ENCODE measurements at regions not wholly inside any gene's neighbourhood (a gene's known extent, or its start where the extent isn't known, plus 50 kb on each side); places are given as distances from the start of the nearest gene placed in this dataset.

DNA sequence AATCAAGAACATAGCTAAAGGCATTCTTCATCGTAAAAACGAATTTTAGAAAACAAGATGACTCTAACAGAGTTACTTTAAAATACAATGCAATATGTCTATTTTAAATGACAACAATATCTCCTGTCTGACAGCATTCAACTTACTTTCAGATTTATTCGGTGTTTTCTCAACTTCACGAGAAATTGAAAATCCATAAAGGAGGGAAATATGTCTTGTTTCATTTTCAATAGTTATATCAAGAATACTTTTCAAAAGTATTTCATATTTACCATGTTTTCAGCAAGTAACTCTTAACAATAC lies 254.8 kb downstream of the DAD1 start:
- TF ChIP-seq, protein P1, sequence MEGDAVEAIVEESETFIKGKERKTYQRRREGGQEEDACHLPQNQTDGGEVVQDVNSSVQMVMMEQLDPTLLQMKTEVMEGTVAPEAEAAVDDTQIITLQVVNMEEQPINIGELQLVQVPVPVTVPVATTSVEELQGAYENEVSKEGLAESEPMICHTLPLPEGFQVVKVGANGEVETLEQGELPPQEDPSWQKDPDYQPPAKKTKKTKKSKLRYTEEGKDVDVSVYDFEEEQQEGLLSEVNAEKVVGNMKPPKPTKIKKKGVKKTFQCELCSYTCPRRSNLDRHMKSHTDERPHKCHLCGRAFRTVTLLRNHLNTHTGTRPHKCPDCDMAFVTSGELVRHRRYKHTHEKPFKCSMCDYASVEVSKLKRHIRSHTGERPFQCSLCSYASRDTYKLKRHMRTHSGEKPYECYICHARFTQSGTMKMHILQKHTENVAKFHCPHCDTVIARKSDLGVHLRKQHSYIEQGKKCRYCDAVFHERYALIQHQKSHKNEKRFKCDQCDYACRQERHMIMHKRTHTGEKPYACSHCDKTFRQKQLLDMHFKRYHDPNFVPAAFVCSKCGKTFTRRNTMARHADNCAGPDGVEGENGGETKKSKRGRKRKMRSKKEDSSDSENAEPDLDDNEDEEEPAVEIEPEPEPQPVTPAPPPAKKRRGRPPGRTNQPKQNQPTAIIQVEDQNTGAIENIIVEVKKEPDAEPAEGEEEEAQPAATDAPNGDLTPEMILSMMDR (IDR thresholded peaks at IDR 0.05; ENCODE audit: low read depth, low read length, poor library complexity, severe bottlenecking), result no peak
- no peak for TF ChIP-seq EZH2phosphoT487 (IDR thresholded peaks at IDR 0.05; ENCODE audit: borderline replicate concordance, low read length)

Measured in DOHH2 (cell line).